ENCODE measurements at regions not wholly inside any gene's neighbourhood (a gene's known extent, or its start where the extent isn't known, plus 50 kb on each side); places are given as distances from the start of the nearest gene placed in this dataset.

- Histone ChIP-seq H3K9ac (no peak overlapping the region), H3K4me2 (ENCODE audit: low read length) (no peak overlapping the region), H3K9me3 (ENCODE audit: control insufficient read depth, low read length) (no peaks in the 10 kb centered on the region), H3K27ac (no peak overlapping the region), H3K79me2 (no peaks in the 10 kb centered on the region), H3K4me1 (no peaks in the 10 kb centered on the region), H3K36me3 (ENCODE audit: control insufficient read depth, insufficient read depth, low read length) (no peaks in the 10 kb centered on the region), H3K4me3 (ENCODE audit: low read depth, low read length) (no peak overlapping the region), H2AFZ (no peak overlapping the region), H3K27me3 (ENCODE audit: control insufficient read depth, insufficient read depth, low read length) (no peaks in the 10 kb centered on the region)
- TF ChIP-seq CTCF (IDR thresholded peaks at IDR 0.05) = no peak
Measured at GRCh38 chr9:7370988-7371387, 428.6 kb downstream of the DMAC1 start.

GRCh38 chr9:7370381-7370780 is 429.2 kb downstream of the DMAC1 start:
- H3K9ac ChIP-seq = no peak overlapping the region
- H3K27ac ChIP-seq = no peak overlapping the region
- no peaks in the 10 kb centered on the region for H3K79me2 ChIP-seq
- no peaks in the 10 kb centered on the region for H3K27me3 ChIP-seq (ENCODE audit: control insufficient read depth, insufficient read depth, low read length)
- no peak overlapping the region for H3K4me3 ChIP-seq (ENCODE audit: low read depth, low read length)
- H2AFZ ChIP-seq = no peak overlapping the region
- no peak overlapping the region for H3K4me2 ChIP-seq (ENCODE audit: low read length)
- TF ChIP-seq CTCF (IDR thresholded peaks at IDR 0.05) = no peak
- H3K9me3 ChIP-seq (ENCODE audit: control insufficient read depth, low read length) = no peaks in the 10 kb centered on the region
- H3K4me1 ChIP-seq = no peaks in the 10 kb centered on the region
- no peaks in the 10 kb centered on the region for H3K36me3 ChIP-seq (ENCODE audit: control insufficient read depth, insufficient read depth, low read length)

GRCh38 chr9:7369384-7369821 is 430.2 kb downstream of the DMAC1 start:
- Histone ChIP-seq H3K9ac (no peak overlapping the region), H3K4me3 (ENCODE audit: low read depth, low read length) (no peak overlapping the region), H2AFZ (no peak overlapping the region), H3K79me2 (no peaks in the 10 kb centered on the region), H3K27ac (no peak overlapping the region), H3K4me2 (ENCODE audit: low read length) (no peak overlapping the region), H3K27me3 (ENCODE audit: control insufficient read depth, insufficient read depth, low read length) (no peaks in the 10 kb centered on the region), H3K36me3 (ENCODE audit: control insufficient read depth, insufficient read depth, low read length) (no peaks in the 10 kb centered on the region), H3K9me3 (ENCODE audit: control insufficient read depth, low read length) (no peaks in the 10 kb centered on the region), H3K4me1 (no peaks in the 10 kb centered on the region)
- no peak for TF ChIP-seq CTCF (IDR thresholded peaks at IDR 0.05)

DNA sequence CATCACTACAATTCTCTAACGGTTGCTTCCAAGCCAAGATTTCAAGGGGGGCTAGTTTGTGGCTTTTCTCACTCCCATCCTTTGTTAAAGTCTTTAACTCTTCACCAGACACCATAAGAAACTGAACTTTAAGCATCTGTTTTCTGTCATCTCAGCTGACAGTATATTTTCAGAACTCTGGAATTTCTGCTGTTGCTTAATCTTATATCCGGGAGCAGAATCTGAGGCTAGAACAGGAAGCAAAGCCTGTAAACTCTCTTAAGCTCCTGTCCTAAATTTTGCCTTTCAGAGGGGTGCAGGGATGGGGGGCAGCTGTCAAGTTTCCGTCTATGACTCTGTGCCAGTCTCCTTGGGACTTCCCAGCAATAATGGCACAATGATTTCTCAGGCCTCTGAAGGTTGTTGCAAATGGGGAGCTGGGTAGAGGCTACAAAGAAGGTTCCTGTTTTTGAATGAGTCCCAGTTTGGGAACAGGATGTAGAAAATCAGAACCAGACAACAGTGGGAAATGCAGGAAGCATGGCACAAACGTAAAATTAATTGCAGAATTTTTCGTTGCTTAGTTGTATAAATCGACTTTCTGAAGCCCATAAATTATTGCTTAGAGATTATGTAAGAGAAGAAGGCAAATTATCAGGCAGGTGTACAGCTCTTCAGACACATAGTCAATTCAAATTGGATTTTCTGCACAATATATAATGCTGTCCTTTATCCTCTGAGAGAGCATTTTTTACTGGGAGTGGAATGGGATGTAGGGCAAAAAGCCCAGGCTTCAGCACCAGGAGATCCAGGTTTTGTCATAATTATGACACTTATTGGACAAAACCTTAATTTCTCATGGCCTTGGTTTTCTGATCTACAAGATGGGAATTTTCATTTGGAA is 430.9 kb downstream of the DMAC1 start:
- no peaks in the 10 kb centered on the region for H3K9me3 ChIP-seq (ENCODE audit: control insufficient read depth, low read length)
- H3K4me2 ChIP-seq (ENCODE audit: low read length) = no peak overlapping the region
- H3K79me2 ChIP-seq = no peaks in the 10 kb centered on the region
- no peak overlapping the region for H3K9ac ChIP-seq
- no peaks in the 10 kb centered on the region for H3K4me1 ChIP-seq
- H2AFZ ChIP-seq = no peak overlapping the region
- no peaks in the 10 kb centered on the region for H3K36me3 ChIP-seq (ENCODE audit: control insufficient read depth, insufficient read depth, low read length)
- H3K27me3 ChIP-seq (ENCODE audit: control insufficient read depth, insufficient read depth, low read length) = no peaks in the 10 kb centered on the region
- TF ChIP-seq CTCF (IDR thresholded peaks at IDR 0.05) = no peak
- no peak overlapping the region for H3K27ac ChIP-seq
- H3K4me3 ChIP-seq (ENCODE audit: low read depth, low read length) = no peak overlapping the region

- no peaks in the 10 kb centered on the region for H3K27me3 ChIP-seq (ENCODE audit: control insufficient read depth, insufficient read depth, low read length)
- H3K9ac ChIP-seq = no peak overlapping the region
- no peaks in the 10 kb centered on the region for H3K9me3 ChIP-seq (ENCODE audit: control insufficient read depth, low read length)
- no peak overlapping the region for H2AFZ ChIP-seq
- H3K36me3 ChIP-seq (ENCODE audit: control insufficient read depth, insufficient read depth, low read length) = no peaks in the 10 kb centered on the region
- H3K79me2 ChIP-seq = no peaks in the 10 kb centered on the region
- H3K4me2 ChIP-seq (ENCODE audit: low read length) = no peak overlapping the region
- no peak overlapping the region for H3K27ac ChIP-seq
- no peak overlapping the region for H3K4me3 ChIP-seq (ENCODE audit: low read depth, low read length)
- TF ChIP-seq CTCF (IDR thresholded peaks at IDR 0.05) = no peak
- H3K4me1 ChIP-seq = no peaks in the 10 kb centered on the region
Measured at GRCh38 chr9:7367726-7368125, 431.9 kb downstream of the DMAC1 start.
